A673 (cell line): ENCODE measurements at regions not wholly inside any gene's neighbourhood (a gene's known extent, or its start where the extent isn't known, plus 50 kb on each side); places are given as distances from the start of the nearest gene placed in this dataset.
A peak's percentile ranks its signal among the peaks of the same experiment; 100 is the strongest.

Experiments used
- BruUV-seq: library from RNA; stranded (reverse); fragments of 400-500 nt; replicated peaks from 2 replicates; lab custom pipeline; 2021; lab: Mats Ljungman, UMichigan
- CTCF ChIA-PET: fragments of 300-600 bp; sonication (Branson Sonifier 250); formaldehyde crosslinking; loops from one replicate; lab custom pipeline; 2022; ENCODE audit warnings: antibody characterized with exemption; lab: Charles Lee
- POLR2A ChIA-PET: fragments of 300-600 bp; sonication (Branson Sonifier 250); formaldehyde crosslinking; loops from one replicate; lab custom pipeline; 2022; ENCODE audit warnings: antibody characterized with exemption; ENCODE audit not compliant: low non-redundant PET; lab: Charles Lee
- DNase-seq: peaks from one replicate; pipeline ENCODE4 v3.0.0-alpha.2; 2015; ENCODE audit warnings: low spot score
- H3K27ac ChIP-seq: fragments of 200-600 bp; sonication (generic); 2 replicates; pipeline ENCODE4 v1.5.1; 2016; ENCODE audit warnings: mixed run types, low read depth, mild to moderate bottlenecking, mixed read lengths, antibody characterized with exemption, low read length; ENCODE audit not compliant: poor library complexity, severe bottlenecking
- H3K27me3 ChIP-seq: fragments of 200-600 bp; sonication (generic); replicated peaks from 2 replicates; pipeline ENCODE4 v1.6.1; 2017; ENCODE audit warnings: mixed run types, low read depth, mild to moderate bottlenecking, mixed read lengths, antibody characterized with exemption, low read length; ENCODE audit not compliant: insufficient read depth, poor library complexity
- H3K36me3 ChIP-seq: fragments of 200-600 bp; sonication (generic); 2 replicates; pipeline ENCODE4 v1.6.1; 2016; ENCODE audit warnings: mixed run types, mild to moderate bottlenecking, mixed read lengths, antibody characterized with exemption, low read length; ENCODE audit not compliant: insufficient read depth, poor library complexity, severe bottlenecking
- H3K4me1 ChIP-seq: fragments of 200-600 bp; sonication (generic); 2 replicates; pipeline ENCODE4 v1.6.1; 2017; ENCODE audit warnings: mixed run types, mild to moderate bottlenecking, mixed read lengths, antibody characterized with exemption, low read length; ENCODE audit not compliant: insufficient read depth, poor library complexity, severe bottlenecking
- H3K4me3 ChIP-seq: fragments of 200-600 bp; sonication (generic); 2 replicates; pipeline ENCODE4 v1.5.1; 2016; ENCODE audit warnings: low read depth, mixed run types, mild to moderate bottlenecking, mixed read lengths, low read length; ENCODE audit not compliant: poor library complexity, severe bottlenecking
- H3K9me3 ChIP-seq: fragments of 200-600 bp; sonication (generic); 2 replicates; pipeline ENCODE4 v1.6.1; 2016; ENCODE audit warnings: mixed run types, low read depth, mild to moderate bottlenecking, mixed read lengths, antibody characterized with exemption, low read length; ENCODE audit not compliant: poor library complexity, severe bottlenecking
- CTCF ChIP-seq: fragments of 300-800, 200-600 bp; sonication (generic); conservative IDR thresholded peaks from 2 replicates; pipeline ENCODE4 v1.5.1; 2017; ENCODE audit warnings: low read depth, mild to moderate bottlenecking, antibody characterized with exemption, low read length, moderate library complexity, mixed read lengths
- EZH2 ChIP-seq: fragments of 200-600 bp; sonication (generic); IDR thresholded peaks from 2 replicates; pipeline ENCODE4 v1.6.1; 2017; ENCODE audit warnings: borderline replicate concordance, low read depth, mild to moderate bottlenecking, mixed read lengths, antibody characterized with exemption, low read length; ENCODE audit not compliant: poor library complexity, severe bottlenecking
- intact Hi-C: fragments of 100-400 bp; cut with micrococcal nuclease; formaldehyde crosslinking; loops from one replicate; pipeline ENCODE4 v1.10.0; 2022; ENCODE audit not compliant: unreplicated experiment

GRCh38 chr2:66926594-66927112 is 470.5 kb upstream of the ETAA1 start:
- DNase-seq, result no peak
- no TSS peak for BruUV-seq
- no peaks in the 10 kb centered on the region for H3K9me3 ChIP-seq
- TF ChIP-seq EZH2 (no peak), CTCF (no peak)
- H3K4me3 ChIP-seq, result no peak overlapping the region
- H3K4me1 ChIP-seq, result peaks cover 10% of the 10 kb centered on the region
- ChIA-PET CTCF (no interaction called here), POLR2A (no interaction called here)
- H3K27ac ChIP-seq, result no peak overlapping the region
- intact Hi-C loops, result no loop called here
- H3K36me3 ChIP-seq, result no peaks in the 10 kb centered on the region
- H3K27me3 ChIP-seq, result no peaks in the 10 kb centered on the region

- no peaks in the 10 kb centered on the region for H3K36me3 ChIP-seq
- BruUV-seq, result no TSS peak
- H3K27me3 ChIP-seq, result no peaks in the 10 kb centered on the region
- intact Hi-C loops, result no loop called here
- H3K9me3 ChIP-seq, result no peaks in the 10 kb centered on the region
- peak; percentile 61 for DNase-seq
- TF ChIP-seq CTCF, result no peak
- TF ChIP-seq EZH2, result no peak
- no peak overlapping the region for H3K27ac ChIP-seq
- ChIA-PET POLR2A (no interaction called here), CTCF (no interaction called here)
- H3K4me1 ChIP-seq, result peaks cover 10% of the 10 kb centered on the region
- no peak overlapping the region for H3K4me3 ChIP-seq
Measured at GRCh38 chr2:66929632-66930338, 467.3 kb upstream of the ETAA1 start.

GRCh38 chr2:66930339-66931220 is 466.6 kb upstream of the ETAA1 start:
- no TSS peak for BruUV-seq
- H3K27ac ChIP-seq, result no peak overlapping the region
- intact Hi-C loops, result no loop called here
- no peak overlapping the region for H3K4me3 ChIP-seq
- ChIA-PET CTCF (no interaction called here), POLR2A (no interaction called here)
- peaks cover 10% of the 10 kb centered on the region for H3K4me1 ChIP-seq
- TF ChIP-seq EZH2 (no peak), CTCF (no peak)
- H3K27me3 ChIP-seq, result no peaks in the 10 kb centered on the region
- H3K36me3 ChIP-seq, result no peaks in the 10 kb centered on the region
- H3K9me3 ChIP-seq, result no peaks in the 10 kb centered on the region
- no peak for DNase-seq
